GM12878 (cell line): ENCODE measurements at regions not wholly inside any gene's neighbourhood (a gene's known extent, or its start where the extent isn't known, plus 50 kb on each side); places are given as distances from the start of the nearest gene placed in this dataset.

ENCODE experiments used
- ATAC-seq: fragments of 200-7000 bp; cut with Tn5 transposase; 3 replicates; pipeline ENCODE4 v1.9.1; 2020; ENCODE audit warnings: mild to moderate bottlenecking, moderate library complexity
- BruUV-seq: library from RNA; stranded (reverse); fragments of 400-500 nt; replicated peaks from 2 replicates; lab custom pipeline; 2021; lab: Mats Ljungman, UMichigan
- CTCF ChIA-PET: fragments of 300-600 bp; sonication (Branson Sonifier 250); formaldehyde crosslinking; extraction: SDS; loops from one replicate; lab custom pipeline; 2021; ENCODE audit warnings: inconsistent platforms; lab: Yijun Ruan, JAX
- POLR2A ChIA-PET: fragments of 350-600 bp; formaldehyde crosslinking; extraction: SDS; loops from one replicate; lab custom pipeline; 2021; ENCODE audit warnings: inconsistent platforms; lab: Charles Lee
- RAD21 ChIA-PET: fragments of 300-600 bp; sonication (Branson Sonifier 250); formaldehyde crosslinking; loops from one replicate; lab custom pipeline; 2023; ENCODE audit warnings: antibody characterized with exemption; ENCODE audit not compliant: unreplicated experiment; lab: Charles Lee
- SMC1A ChIA-PET: fragments of 300-600 bp; sonication (Branson Sonifier 250); formaldehyde crosslinking; loops from one replicate; lab custom pipeline; 2023; ENCODE audit not compliant: unreplicated experiment, uncharacterized antibody; lab: Charles Lee
- DNase-seq: peaks from one replicate; pipeline ENCODE4 v3.0.0-alpha.2; 2011; ENCODE audit warnings: low read depth, low spot score
- FAIRE-seq: peaks from 3 replicates; lab custom pipeline; 2011; peaks lifted over from hg19 to GRCh38; lab: Jason Lieb, UNC
- H2AFZ ChIP-seq: 2 replicates; pipeline ENCODE4 v1.6.0; 2011; ENCODE audit warnings: low read depth, low read length, control low read depth; ENCODE audit not compliant: control insufficient read depth
- H3K27ac ChIP-seq: 2 replicates; pipeline ENCODE4 v1.5.1; 2011; ENCODE audit warnings: control low read depth; ENCODE audit not compliant: control insufficient read depth, insufficient read depth
- H3K27me3 ChIP-seq, 2 experiments: replicated peaks in 1 of 2; 2 replicates each; pipeline versions ENCODE4 v1.6.0 to v1.6.1; 2011; ENCODE audit warnings: low read length in 1 of 2; ENCODE audit not compliant: control insufficient read depth in 2 of 2, insufficient read depth in 2 of 2
- H3K36me3 ChIP-seq, 2 experiments: 2 replicates each; pipeline ENCODE4 v1.5.1; 2011; ENCODE audit warnings: low read length in 1 of 2; ENCODE audit not compliant: control insufficient read depth in 2 of 2, insufficient read depth in 2 of 2
- H3K4me1 ChIP-seq: 2 replicates; pipeline ENCODE4 v1.6.1; 2011; ENCODE audit warnings: mild to moderate bottlenecking, low read length, moderate library complexity, mixed read lengths; ENCODE audit not compliant: control insufficient read depth, insufficient read depth
- H3K4me2 ChIP-seq: 2 replicates; pipeline ENCODE4 v1.6.0; 2011; ENCODE audit warnings: control low read depth; ENCODE audit not compliant: control insufficient read depth, insufficient read depth
- H3K4me3 ChIP-seq: fragments of 200-600 bp; sonication (generic); 2 replicates; pipeline ENCODE4 v1.5.1; 2016
- H3K79me2 ChIP-seq: 2 replicates; pipeline ENCODE4 v1.6.0; 2011; ENCODE audit warnings: low read length; ENCODE audit not compliant: control insufficient read depth, insufficient read depth
- H3K9ac ChIP-seq: 2 replicates; pipeline ENCODE4 v1.8.0; 2011; ENCODE audit warnings: low read length, control low read depth, mixed read lengths; ENCODE audit not compliant: control insufficient read depth, insufficient read depth
- H3K9me3 ChIP-seq: replicated peaks from 3 replicates; pipeline ENCODE4 v1.5.1; 2011; ENCODE audit warnings: mild to moderate bottlenecking, low read length; ENCODE audit not compliant: control insufficient read depth, insufficient read depth
- H4K20me1 ChIP-seq: 2 replicates; pipeline ENCODE4 v1.6.0; 2011; ENCODE audit not compliant: control insufficient read depth, insufficient read depth
- MAX ChIP-seq: IDR thresholded peaks from 2 replicates; pipeline ENCODE4 v1.6.1; 2012; ENCODE audit warnings: low read depth, low read length, improper control_type of control experiment
- MTA3 ChIP-seq: IDR thresholded peaks from 2 replicates; pipeline ENCODE4 v1.6.1; 2012; ENCODE audit warnings: low read length, inconsistent platforms, borderline replicate concordance
- NFXL1 ChIP-seq: fragments of 450-650 bp; IDR thresholded peaks from 2 replicates; pipeline ENCODE4 v1.6.1; 2017; ENCODE audit warnings: antibody characterized with exemption, mild to moderate bottlenecking, borderline replicate concordance
- TCF7 ChIP-seq: IDR thresholded peaks from 2 replicates; pipeline ENCODE4 v1.6.1; 2014; ENCODE audit warnings: antibody characterized with exemption, borderline replicate concordance
- WGBS: methylation state at CpG from one replicate; pipeline ENCODE4 v1.1.6; 2016; ENCODE audit warnings: low lambda C conversion rate; ENCODE audit not compliant: insufficient replicate concordance, insufficient coverage; ENCODE audit errors: missing lambda C conversion rate; 5-methylcytosine and 5-hydroxymethylcytosine counted together
- in situ Hi-C: fragments of 300-500 bp; cut with MboI; formaldehyde crosslinking; loops from 9 replicates; pipeline ENCODE4 v1.14.3; 2018; ENCODE audit warnings: mixed read lengths
- intact Hi-C: fragments of 100-400 bp; cut with micrococcal nuclease; formaldehyde crosslinking; loops from one replicate; pipeline ENCODE4 v1.14.2; 2022; ENCODE audit not compliant: unreplicated experiment
- TF ChIP-seq, protein P1 (sequence below), 3 experiments: IDR thresholded peaks in 2 of 3; conservative IDR thresholded peaks in 1 of 3; 2 replicates each; pipeline ENCODE4 v1.5.1; 2011; ENCODE audit warnings: low read depth in 3 of 3, low read length in 3 of 3, mild to moderate bottlenecking in 3 of 3, control low read depth in 2 of 3, moderate library complexity in 2 of 3, inconsistent platforms in 1 of 3, mixed read lengths in 1 of 3; ENCODE audit not compliant: control insufficient read depth in 2 of 3, insufficient read depth in 1 of 3; ENCODE audit errors: extremely low read depth in 1 of 3
- TF ChIP-seq, protein P2 (sequence below): fragments of 450-650 bp; formaldehyde crosslinking; IDR thresholded peaks from 2 replicates; pipeline ENCODE4 v1.5.0; 2022; ENCODE audit warnings: mild to moderate bottlenecking, missing genetic modification characterization

- CTCF ChIA-PET, result no interaction called here
- Histone ChIP-seq H3K9me3 (no peaks in the 10 kb centered on the region), H3K36me3 (no peaks in the 10 kb centered on the region), H3K79me2 (no peaks in the 10 kb centered on the region), H2AFZ (no peak overlapping the region), H4K20me1 (no peaks in the 10 kb centered on the region), H3K27me3 (no peaks in the 10 kb centered on the region), H3K9ac (no peak overlapping the region), H3K4me3 (no peak overlapping the region), H3K27ac (no peak overlapping the region), H3K4me1 (no peaks in the 10 kb centered on the region), H3K4me2 (no peak overlapping the region)
- intact Hi-C loops (no loop called here), in situ Hi-C loops (no loop called here)
- no TSS peak for BruUV-seq
- SMC1A ChIA-PET, result no interaction called here
- RAD21 ChIA-PET, result no interaction called here
- POLR2A ChIA-PET, result no interaction called here
- no peak for ATAC-seq
- TF ChIP-seq MTA3 (no peak), TCF7 (no peak), NFXL1 (no peak), MAX (no peak)
- TF ChIP-seq, protein P1, sequence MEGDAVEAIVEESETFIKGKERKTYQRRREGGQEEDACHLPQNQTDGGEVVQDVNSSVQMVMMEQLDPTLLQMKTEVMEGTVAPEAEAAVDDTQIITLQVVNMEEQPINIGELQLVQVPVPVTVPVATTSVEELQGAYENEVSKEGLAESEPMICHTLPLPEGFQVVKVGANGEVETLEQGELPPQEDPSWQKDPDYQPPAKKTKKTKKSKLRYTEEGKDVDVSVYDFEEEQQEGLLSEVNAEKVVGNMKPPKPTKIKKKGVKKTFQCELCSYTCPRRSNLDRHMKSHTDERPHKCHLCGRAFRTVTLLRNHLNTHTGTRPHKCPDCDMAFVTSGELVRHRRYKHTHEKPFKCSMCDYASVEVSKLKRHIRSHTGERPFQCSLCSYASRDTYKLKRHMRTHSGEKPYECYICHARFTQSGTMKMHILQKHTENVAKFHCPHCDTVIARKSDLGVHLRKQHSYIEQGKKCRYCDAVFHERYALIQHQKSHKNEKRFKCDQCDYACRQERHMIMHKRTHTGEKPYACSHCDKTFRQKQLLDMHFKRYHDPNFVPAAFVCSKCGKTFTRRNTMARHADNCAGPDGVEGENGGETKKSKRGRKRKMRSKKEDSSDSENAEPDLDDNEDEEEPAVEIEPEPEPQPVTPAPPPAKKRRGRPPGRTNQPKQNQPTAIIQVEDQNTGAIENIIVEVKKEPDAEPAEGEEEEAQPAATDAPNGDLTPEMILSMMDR (IDR thresholded peaks at IDR 0.05 in 2 of 3, conservative IDR thresholded peaks at IDR 0.05 in 1 of 3; ENCODE audit: control insufficient read depth in 2 of 3, extremely low read depth in 1 of 3, insufficient read depth in 1 of 3, low read depth in 3 of 3, low read length in 3 of 3), result no peak
- TF ChIP-seq, protein P2, sequence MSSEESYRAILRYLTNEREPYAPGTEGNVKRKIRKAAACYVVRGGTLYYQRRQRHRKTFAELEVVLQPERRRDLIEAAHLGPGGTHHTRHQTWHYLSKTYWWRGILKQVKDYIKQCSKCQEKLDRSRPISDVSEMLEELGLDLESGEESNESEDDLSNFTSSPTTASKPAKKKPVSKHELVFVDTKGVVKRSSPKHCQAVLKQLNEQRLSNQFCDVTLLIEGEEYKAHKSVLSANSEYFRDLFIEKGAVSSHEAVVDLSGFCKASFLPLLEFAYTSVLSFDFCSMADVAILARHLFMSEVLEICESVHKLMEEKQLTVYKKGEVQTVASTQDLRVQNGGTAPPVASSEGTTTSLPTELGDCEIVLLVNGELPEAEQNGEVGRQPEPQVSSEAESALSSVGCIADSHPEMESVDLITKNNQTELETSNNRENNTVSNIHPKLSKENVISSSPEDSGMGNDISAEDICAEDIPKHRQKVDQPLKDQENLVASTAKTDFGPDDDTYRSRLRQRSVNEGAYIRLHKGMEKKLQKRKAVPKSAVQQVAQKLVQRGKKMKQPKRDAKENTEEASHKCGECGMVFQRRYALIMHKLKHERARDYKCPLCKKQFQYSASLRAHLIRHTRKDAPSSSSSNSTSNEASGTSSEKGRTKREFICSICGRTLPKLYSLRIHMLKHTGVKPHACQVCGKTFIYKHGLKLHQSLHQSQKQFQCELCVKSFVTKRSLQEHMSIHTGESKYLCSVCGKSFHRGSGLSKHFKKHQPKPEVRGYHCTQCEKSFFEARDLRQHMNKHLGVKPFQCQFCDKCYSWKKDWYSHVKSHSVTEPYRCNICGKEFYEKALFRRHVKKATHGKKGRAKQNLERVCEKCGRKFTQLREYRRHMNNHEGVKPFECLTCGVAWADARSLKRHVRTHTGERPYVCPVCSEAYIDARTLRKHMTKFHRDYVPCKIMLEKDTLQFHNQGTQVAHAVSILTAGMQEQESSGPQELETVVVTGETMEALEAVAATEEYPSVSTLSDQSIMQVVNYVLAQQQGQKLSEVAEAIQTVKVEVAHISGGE (CRISPR knock-in tag), result no peak
- no peak for FAIRE-seq
- 49% methylated on average over 11 of the region's 11 CpGs for WGBS
- no peak for DNase-seq
Measured at GRCh38 chr16:6557353-6558023, 775.2 kb upstream of the RBFOX1 start.
